GM23248 (cell line): ENCODE measurements at regions not wholly inside any gene's neighbourhood (a gene's known extent, or its start where the extent isn't known, plus 50 kb on each side); places are given as distances from the start of the nearest gene placed in this dataset.

ENCODE experiments used
- EZH2 ChIP-seq: fragments of 200-600 bp; sonication (generic); IDR thresholded peaks from 2 replicates; pipeline ENCODE4 v1.6.1; 2018; ENCODE audit warnings: antibody characterized with exemption, mild to moderate bottlenecking; ENCODE audit not compliant: insufficient read depth, poor library complexity, severe bottlenecking
- EZH2phosphoT487 ChIP-seq: fragments of 200-600 bp; sonication (generic); IDR thresholded peaks from 2 replicates; pipeline ENCODE4 v1.6.1; 2018; ENCODE audit warnings: antibody characterized with exemption, moderate library complexity, mild to moderate bottlenecking, low read depth; ENCODE audit not compliant: insufficient read depth

GRCh38 chr2:176546550-176546949, 277.3 kb downstream of the MTX2 start:
- TF ChIP-seq EZH2 (no peak), EZH2phosphoT487 (no peak)
